ENCODE measurements at regions not wholly inside any gene's neighbourhood (a gene's known extent, or its start where the extent isn't known, plus 50 kb on each side); places are given as distances from the start of the nearest gene placed in this dataset.
A peak's percentile ranks its signal among the peaks of the same experiment; 100 is the strongest.

- no peaks in the 10 kb centered on the region for H3K79me1 ChIP-seq (ENCODE audit: low read depth in 1 of 2, low read length in 2 of 2)
- H3K4me2 ChIP-seq (ENCODE audit: low read depth, low read length), result peak overlapping the region; percentile 42
- no peak overlapping the region for H3K9ac ChIP-seq (ENCODE audit: low read depth, low read length)
- H3K4me3 ChIP-seq (ENCODE audit: insufficient read depth, low read depth, low read length), result no peak overlapping the region
- ATAC-seq (ENCODE audit: low read depth) (peak; percentile 82), DNase-seq (peak; percentile 78)
- H3K9me1 ChIP-seq (ENCODE audit: insufficient read depth, low read length), result no peaks in the 10 kb centered on the region; the same call in 1 of the 2 replicates
- H3K23ac ChIP-seq (ENCODE audit: low read depth, low read length), result peak overlapping the region; percentile 15; the same call in 1 of the 2 replicates
- intact Hi-C loops (cut with micrococcal nuclease) (no loop called here), dilution Hi-C loops (cut with HindIII; ENCODE audit: low sequenced_read_pairs, unreplicated experiment) (no loop called here), in situ Hi-C loops (cut with MboI; ENCODE audit: low sequenced_read_pairs) (no loop called here)
- H2AK5ac ChIP-seq (ENCODE audit: low read depth, low read length), result no peak overlapping the region
- no peak overlapping the region for H2AFZ ChIP-seq (replicated peaks; ENCODE audit: low read length, poor library complexity)
- no peak overlapping the region for H2AK9ac ChIP-seq (replicated peaks; ENCODE audit: low read depth, low read length, poor library complexity)
- no peak overlapping the region for H3K56ac ChIP-seq (ENCODE audit: extremely low read depth, insufficient read depth, low read length)
- BruUV-seq (replicated peaks), result no TSS peak
- no peaks in the 10 kb centered on the region for H3K9me3 ChIP-seq (ENCODE audit: control insufficient read depth, insufficient read depth, low read length)
- H4K20me1 ChIP-seq (ENCODE audit: insufficient read depth, low read length), result no peaks in the 10 kb centered on the region
- H3K27ac ChIP-seq (ENCODE audit: insufficient read depth, low read length), result no peak overlapping the region
- 0 out of 2 replicates have a peak overlapping the region, but pooled peaks have one; percentile 64 for H3K14ac ChIP-seq (replicated peaks; ENCODE audit: low read depth, low read length)
- H2BK20ac ChIP-seq (ENCODE audit: low read depth, low read length), result peak overlapping the region; percentile 41; the same call in 1 of the 2 replicates
- ChIA-PET CTCF (interaction anchor here (0.5 to 2.5 kb wide), 4 partner anchors 9 to 30 kb away, joined by 3 to 7 read pairs (median 4); no protein-coding TSS in a partner anchor), POLR2A (ENCODE audit: unreplicated experiment) (no interaction called here)
- H3K27me3 ChIP-seq (ENCODE audit: control insufficient read depth, insufficient read depth, low read length), result no peaks in the 10 kb centered on the region
- H4K8ac ChIP-seq (ENCODE audit: low read depth in 2 of 2, low read length in 2 of 2), result peak overlapping the region in 1 of 2 experiments; percentile 19; a peak in 1 of 4 replicates
- no peak overlapping the region for H2BK15ac ChIP-seq (ENCODE audit: low read depth, low read length)
- no peak overlapping the region for H2BK5ac ChIP-seq (ENCODE audit: low read depth, low read length, poor library complexity, severe bottlenecking)
- peak overlapping the region; percentile 32; the same call in 1 of the 2 replicates for H2BK120ac ChIP-seq (ENCODE audit: low read depth, low read length)
- WGBS, 2 experiments (ENCODE audit: extremely low coverage in 2 of 2, insufficient read length in 1 of 2), result no CpG with 5 or more reads among the region's 3 CpGs
- H4K5ac ChIP-seq (ENCODE audit: low read depth, low read length), result no peak overlapping the region
- no peak overlapping the region for H3K4ac ChIP-seq (ENCODE audit: low read depth, low read length)
- peak; percentile 80 for TF ChIP-seq MAFK (IDR thresholded peaks at IDR 0.05; ENCODE audit: low read depth, low read length)
- peak; percentile 49; the same call in 1 of the 2 replicates for TF ChIP-seq FOS (IDR thresholded peaks at IDR 0.05; ENCODE audit: low read depth, low read length)
- TF ChIP-seq CHD1 (IDR thresholded peaks at IDR 0.05; ENCODE audit: low read depth, low read length), result no peak
- no peak for TF ChIP-seq POLR2A (IDR thresholded peaks at IDR 0.05; ENCODE audit: low read depth, low read length)
- TF ChIP-seq CEBPB (IDR thresholded peaks at IDR 0.05; ENCODE audit: low read depth, low read length), result no peak
- H4K91ac ChIP-seq (ENCODE audit: insufficient read depth, low read depth, low read length), result peak overlapping the region; percentile 39; the same call in 1 of the 2 replicates
- H3K18ac ChIP-seq (ENCODE audit: low read depth, low read length), result peak overlapping the region; percentile 68; the same call in 1 of the 2 replicates
- H3K4me1 ChIP-seq (ENCODE audit: control insufficient read depth, insufficient read depth, low read length), result peaks cover 5% of the 10 kb centered on the region
- H3K36me3 ChIP-seq (ENCODE audit: control insufficient read depth, insufficient read depth, low read length), result no peaks in the 10 kb centered on the region
Observed at GRCh38 chr6:119602215-119603178, 252.9 kb upstream of the MAN1A1 start.

All from IMR-90 (cell line).